Renal pelvis (tissue), 1 donor: ENCODE measurements at regions not wholly inside any gene's neighbourhood (a gene's known extent, or its start where the extent isn't known, plus 50 kb on each side); places are given as distances from the start of the nearest gene placed in this dataset.
"Not testable (repeated sequence)": the region's sequence is repeated elsewhere in the genome, so short reads cannot be mapped to it uniquely, and the experiment has no call there.

ENCODE experiments used
- DNase-seq: peaks from one replicate; pipeline ENCODE4 v3.0.0-alpha.2; 2013

- DNase-seq = no peak
Observed at GRCh38 chr2:205865056-205865455, 182.8 kb downstream of the NRP2 start.

GRCh38 chr2:205864491-205864890, 182.2 kb downstream of the NRP2 start:
- no peak for DNase-seq

- DNase-seq = not testable (repeated sequence)
Observed at GRCh38 chr2:205862761-205863160, 180.5 kb downstream of the NRP2 start.

GRCh38 chr2:205860885-205861284, 178.6 kb downstream of the NRP2 start:
- no peak for DNase-seq

GRCh38 chr2:205860181-205860580, 177.9 kb downstream of the NRP2 start:
- DNase-seq = no peak

- DNase-seq = no peak
Observed at GRCh38 chr2:205858881-205859441, 176.7 kb downstream of the NRP2 start.

- DNase-seq = no peak
Observed at GRCh38 chr2:205858275-205858674, 176.0 kb downstream of the NRP2 start.

- no peak for DNase-seq
Observed at GRCh38 chr2:205857520-205858237, 175.4 kb downstream of the NRP2 start.

GRCh38 chr2:205852457-205852856, 170.2 kb downstream of the NRP2 start:
- DNase-seq = no peak

- DNase-seq = no peak
Observed at GRCh38 chr2:205850611-205851010, 168.3 kb downstream of the NRP2 start.

GRCh38 chr2:205850132-205850531, 167.8 kb downstream of the NRP2 start:
- DNase-seq = no peak

- no peak for DNase-seq
Observed at GRCh38 chr2:205849136-205849535, 166.8 kb downstream of the NRP2 start.

- DNase-seq = no peak
Observed at GRCh38 chr2:205848601-205849000, 166.3 kb downstream of the NRP2 start.
